Calu3 (cell line): ENCODE measurements at regions not wholly inside any gene's neighbourhood (a gene's known extent, or its start where the extent isn't known, plus 50 kb on each side); places are given as distances from the start of the nearest gene placed in this dataset.

ENCODE experiments used
- BruUV-seq: library from RNA; stranded (reverse); fragments of 400-500 nt; replicated peaks from 2 replicates; lab custom pipeline; 2021; lab: Mats Ljungman, UMichigan
- CTCF ChIA-PET: fragments of 300-600 bp; sonication (Branson Sonifier 250); formaldehyde crosslinking; loops from one replicate; lab custom pipeline; 2022; ENCODE audit warnings: antibody characterized with exemption; lab: Charles Lee
- DNase-seq: peaks from one replicate; pipeline ENCODE4 v3.0.0; 2022
- H3K27ac Mint-ChIP-seq: one replicate; pipeline ENCODE4 v1.8.0; 2022; ENCODE audit warnings: mixed read lengths; ENCODE audit not compliant: unreplicated experiment
- H3K27me3 Mint-ChIP-seq: one replicate; pipeline ENCODE4 v1.8.0; 2022; ENCODE audit warnings: mixed read lengths; ENCODE audit not compliant: unreplicated experiment
- H3K36me3 Mint-ChIP-seq: one replicate; pipeline ENCODE4 v1.8.0; 2022; ENCODE audit warnings: mild to moderate bottlenecking, moderate library complexity, mixed read lengths; ENCODE audit not compliant: insufficient read depth, unreplicated experiment
- H3K4me1 Mint-ChIP-seq: one replicate; pipeline ENCODE4 v1.8.0; 2022; ENCODE audit warnings: mild to moderate bottlenecking, low read depth, mixed read lengths; ENCODE audit not compliant: unreplicated experiment
- H3K4me3 Mint-ChIP-seq: one replicate; pipeline ENCODE4 v1.8.0; 2022; ENCODE audit warnings: mild to moderate bottlenecking, low read depth, moderate library complexity, mixed read lengths; ENCODE audit not compliant: unreplicated experiment
- H3K9me3 Mint-ChIP-seq: one replicate; pipeline ENCODE4 v1.8.0; 2022; ENCODE audit warnings: low read depth, mixed read lengths; ENCODE audit not compliant: unreplicated experiment
- intact Hi-C: fragments of 100-400 bp; cut with micrococcal nuclease; formaldehyde crosslinking; loops from one replicate; pipeline ENCODE4 v1.10.0; 2022; ENCODE audit not compliant: unreplicated experiment
- TF ChIP-seq, protein P1 (sequence below): fragments of 200-600 bp; IDR thresholded peaks from one replicate; pipeline ENCODE4 v1.8.0; 2022; ENCODE audit warnings: antibody characterized with exemption; ENCODE audit not compliant: unreplicated experiment

DNA sequence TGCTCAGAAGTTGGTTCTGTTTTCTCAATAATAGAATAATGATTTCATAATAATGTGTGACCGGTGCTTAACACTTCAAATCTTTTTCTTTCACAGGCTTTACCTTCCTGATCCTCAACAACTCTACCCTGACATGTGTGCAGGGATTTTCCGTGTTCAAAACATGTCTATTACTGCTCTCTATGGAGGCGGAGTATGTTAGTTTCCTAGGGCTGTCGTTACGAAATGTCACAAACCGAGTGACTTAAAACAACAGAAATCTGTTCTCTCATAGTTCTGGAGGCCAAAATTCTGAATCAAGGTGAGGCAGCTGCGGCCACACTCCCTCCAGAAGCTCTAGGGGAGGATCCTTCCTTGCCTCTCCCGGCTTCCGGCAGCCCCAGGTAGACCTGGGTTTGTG is 186.2 kb upstream of the VASH1 start:
- DNase-seq = no peak
- Mint-ChIP-seq H3K36me3 (no peaks in the 10 kb centered on the region), H3K4me1 (no peaks in the 10 kb centered on the region), H3K27ac (no peak overlapping the region), H3K9me3 (no peaks in the 10 kb centered on the region), H3K27me3 (peaks cover 71% of the 10 kb centered on the region), H3K4me3 (no peak overlapping the region)
- BruUV-seq = no TSS peak
- CTCF ChIA-PET = no interaction called here
- TF ChIP-seq, protein P1, sequence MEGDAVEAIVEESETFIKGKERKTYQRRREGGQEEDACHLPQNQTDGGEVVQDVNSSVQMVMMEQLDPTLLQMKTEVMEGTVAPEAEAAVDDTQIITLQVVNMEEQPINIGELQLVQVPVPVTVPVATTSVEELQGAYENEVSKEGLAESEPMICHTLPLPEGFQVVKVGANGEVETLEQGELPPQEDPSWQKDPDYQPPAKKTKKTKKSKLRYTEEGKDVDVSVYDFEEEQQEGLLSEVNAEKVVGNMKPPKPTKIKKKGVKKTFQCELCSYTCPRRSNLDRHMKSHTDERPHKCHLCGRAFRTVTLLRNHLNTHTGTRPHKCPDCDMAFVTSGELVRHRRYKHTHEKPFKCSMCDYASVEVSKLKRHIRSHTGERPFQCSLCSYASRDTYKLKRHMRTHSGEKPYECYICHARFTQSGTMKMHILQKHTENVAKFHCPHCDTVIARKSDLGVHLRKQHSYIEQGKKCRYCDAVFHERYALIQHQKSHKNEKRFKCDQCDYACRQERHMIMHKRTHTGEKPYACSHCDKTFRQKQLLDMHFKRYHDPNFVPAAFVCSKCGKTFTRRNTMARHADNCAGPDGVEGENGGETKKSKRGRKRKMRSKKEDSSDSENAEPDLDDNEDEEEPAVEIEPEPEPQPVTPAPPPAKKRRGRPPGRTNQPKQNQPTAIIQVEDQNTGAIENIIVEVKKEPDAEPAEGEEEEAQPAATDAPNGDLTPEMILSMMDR = no peak
- intact Hi-C loops = no loop called here

DNA sequence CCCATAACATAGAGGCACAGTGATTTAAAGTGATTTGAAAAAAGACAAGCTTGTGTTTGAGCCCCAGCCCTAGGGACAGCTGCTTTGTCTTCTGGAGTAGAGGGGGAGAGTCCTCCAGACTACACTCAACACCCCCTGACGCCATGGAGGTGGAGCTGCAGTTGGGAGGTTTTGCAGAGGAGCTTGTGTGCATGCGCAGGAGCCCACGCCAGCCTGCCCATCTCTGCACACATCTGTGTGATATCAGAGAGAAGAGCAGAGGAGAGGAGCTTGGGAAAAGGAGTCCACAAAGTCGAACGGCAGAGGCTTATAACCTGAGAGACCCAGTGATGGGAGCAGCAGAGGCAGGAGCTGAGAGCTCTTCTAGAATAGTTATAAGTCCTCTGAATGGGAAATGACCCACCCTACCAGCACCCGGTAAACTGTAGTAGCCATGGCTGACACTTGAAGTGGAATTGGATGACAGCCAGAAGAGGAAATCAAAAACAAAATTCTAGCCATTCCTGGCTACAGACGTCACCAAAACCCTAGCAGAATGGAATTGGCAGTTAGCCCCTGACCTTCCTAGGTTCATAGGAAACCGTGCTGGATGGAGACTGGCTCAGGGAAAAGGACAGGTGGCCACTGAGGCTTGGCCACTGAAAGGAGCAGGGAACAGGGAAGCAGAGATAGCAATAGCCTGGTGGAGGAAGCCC is 185.1 kb upstream of the VASH1 start:
- H3K4me1 Mint-ChIP-seq = no peaks in the 10 kb centered on the region
- H3K9me3 Mint-ChIP-seq = no peaks in the 10 kb centered on the region
- intact Hi-C loops = no loop called here
- H3K27me3 Mint-ChIP-seq = peaks cover 82% of the 10 kb centered on the region
- H3K27ac Mint-ChIP-seq = no peak overlapping the region
- TF ChIP-seq, protein P1 = no peak
- H3K36me3 Mint-ChIP-seq = no peaks in the 10 kb centered on the region
- H3K4me3 Mint-ChIP-seq = no peak overlapping the region
- no peak for DNase-seq
- BruUV-seq = no TSS peak
- CTCF ChIA-PET = no interaction called here

DNA sequence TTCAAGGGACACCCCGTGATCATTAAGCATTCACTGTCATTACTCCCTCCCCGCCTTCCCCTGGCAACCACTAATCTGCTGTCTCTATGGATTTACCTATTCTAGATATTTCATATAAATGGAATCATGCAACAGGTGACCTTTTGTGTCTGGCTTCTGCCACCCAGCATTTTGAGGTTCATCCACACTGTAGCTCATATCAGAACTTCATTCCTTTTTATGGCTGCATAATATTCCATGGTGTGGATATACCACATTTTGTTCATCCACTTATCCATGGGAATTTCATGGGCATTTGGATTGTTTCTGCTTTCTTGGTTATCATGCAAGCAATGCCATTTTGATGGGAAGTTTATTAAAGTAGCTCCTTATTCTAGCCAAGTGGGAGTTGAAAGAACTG is 184.2 kb upstream of the VASH1 start:
- Mint-ChIP-seq H3K9me3 (no peaks in the 10 kb centered on the region), H3K36me3 (no peaks in the 10 kb centered on the region), H3K4me3 (no peak overlapping the region), H3K27me3 (peaks cover 91% of the 10 kb centered on the region), H3K27ac (no peak overlapping the region), H3K4me1 (no peaks in the 10 kb centered on the region)
- intact Hi-C loops = no loop called here
- no TSS peak for BruUV-seq
- TF ChIP-seq, protein P1 = no peak
- DNase-seq = no peak
- CTCF ChIA-PET = no interaction called here

DNA sequence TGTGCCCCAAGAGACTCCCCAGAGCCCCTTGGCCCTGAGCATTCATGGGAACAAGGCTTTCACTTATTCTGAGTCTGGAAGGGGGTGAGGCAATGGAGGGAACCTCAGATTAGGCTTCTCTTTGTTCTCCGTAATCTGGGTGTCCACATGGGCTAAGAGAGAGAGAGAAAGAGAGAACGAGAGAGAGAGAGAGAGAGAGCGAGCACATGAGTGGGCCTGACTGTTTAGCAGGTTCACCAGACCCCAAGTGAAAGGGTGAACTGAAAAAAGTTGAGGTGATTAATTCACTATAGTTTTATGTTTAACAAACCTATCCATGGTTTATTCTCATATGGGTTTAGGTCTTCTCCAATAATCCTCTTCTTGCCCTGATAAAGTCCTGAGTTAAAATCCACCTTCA is 183.4 kb upstream of the VASH1 start:
- TF ChIP-seq, protein P1 = no peak
- no peaks in the 10 kb centered on the region for H3K9me3 Mint-ChIP-seq
- no peak overlapping the region for H3K4me3 Mint-ChIP-seq
- H3K27ac Mint-ChIP-seq = no peak overlapping the region
- H3K27me3 Mint-ChIP-seq = peaks cover 90% of the 10 kb centered on the region
- no peak for DNase-seq
- H3K36me3 Mint-ChIP-seq = no peaks in the 10 kb centered on the region
- no TSS peak for BruUV-seq
- CTCF ChIA-PET = no interaction called here
- intact Hi-C loops = no loop called here
- no peaks in the 10 kb centered on the region for H3K4me1 Mint-ChIP-seq
